Astrocyte (in vitro differentiated cells and primary cell): ENCODE measurements at regions not wholly inside any gene's neighbourhood (a gene's known extent, or its start where the extent isn't known, plus 50 kb on each side); places are given as distances from the start of the nearest gene placed in this dataset.
"Not testable (repeated sequence)": the region's sequence is repeated elsewhere in the genome, so short reads cannot be mapped to it uniquely, and the experiment has no call there.

Experiments
- DNase-seq: peaks from one replicate; pipeline ENCODE4 v3.0.0-alpha.2; 2010; ENCODE audit warnings: low read depth
- FAIRE-seq: peaks from 2 replicates; lab custom pipeline; 2011; peaks lifted over from hg19 to GRCh38; lab: Jason Lieb, UNC
- H2AFZ ChIP-seq: 2 replicates; pipeline ENCODE4 v1.6.0; 2012; ENCODE audit warnings: low read depth, low read length, inconsistent platforms
- H3K27ac ChIP-seq: 2 replicates; pipeline ENCODE4 v1.5.1; 2011; ENCODE audit warnings: low read depth, low read length, inconsistent platforms
- H3K27me3 ChIP-seq: 2 replicates; pipeline ENCODE4 v1.6.0; 2011; ENCODE audit warnings: low read length, inconsistent platforms; ENCODE audit not compliant: insufficient read depth
- H3K36me3 ChIP-seq: 2 replicates; pipeline ENCODE4 v1.5.1; 2011; ENCODE audit warnings: low read length, inconsistent platforms; ENCODE audit not compliant: insufficient read depth
- H3K4me1 ChIP-seq: 2 replicates; pipeline ENCODE4 v1.5.1; 2011; ENCODE audit warnings: low read length, inconsistent platforms; ENCODE audit not compliant: insufficient read depth
- H3K4me2 ChIP-seq: 2 replicates; pipeline ENCODE4 v1.6.0; 2012; ENCODE audit warnings: low read length, inconsistent platforms
- H3K4me3 ChIP-seq: 2 replicates; pipeline ENCODE4 v1.5.1; 2011; ENCODE audit warnings: low read depth, mild to moderate bottlenecking, low read length, inconsistent platforms; ENCODE audit not compliant: insufficient read depth
- H3K79me2 ChIP-seq: 2 replicates; pipeline ENCODE4 v1.6.0; 2012; ENCODE audit warnings: mild to moderate bottlenecking, low read length, inconsistent platforms; ENCODE audit not compliant: insufficient read depth
- H3K9ac ChIP-seq: 2 replicates; pipeline ENCODE4 v1.6.0; 2012; ENCODE audit warnings: mild to moderate bottlenecking, low read length, inconsistent platforms
- H3K9me3 ChIP-seq: 2 replicates; pipeline ENCODE4 v1.5.1; 2012; ENCODE audit warnings: low read depth, mild to moderate bottlenecking, low read length, inconsistent platforms; ENCODE audit not compliant: insufficient read depth
- H4K20me1 ChIP-seq: 2 replicates; pipeline ENCODE4 v1.6.0; 2012; ENCODE audit warnings: low read length, inconsistent platforms; ENCODE audit not compliant: insufficient read depth
- H3K27ac Mint-ChIP-seq: one replicate; pipeline ENCODE4 v1.8.0; 2021; ENCODE audit warnings: mild to moderate bottlenecking, mixed read lengths; ENCODE audit not compliant: unreplicated experiment
- H3K27me3 Mint-ChIP-seq: one replicate; pipeline ENCODE4 v1.8.0; 2021; ENCODE audit warnings: low read depth, mixed read lengths; ENCODE audit not compliant: unreplicated experiment
- H3K36me3 Mint-ChIP-seq: one replicate; pipeline ENCODE4 v1.8.0; 2021; ENCODE audit warnings: low read depth, mixed read lengths; ENCODE audit not compliant: unreplicated experiment
- H3K4me1 Mint-ChIP-seq: one replicate; pipeline ENCODE4 v1.8.0; 2021; ENCODE audit warnings: low read depth, mixed read lengths; ENCODE audit not compliant: unreplicated experiment
- H3K4me3 Mint-ChIP-seq: one replicate; pipeline ENCODE4 v1.8.0; 2021; ENCODE audit warnings: mild to moderate bottlenecking, moderate library complexity, mixed read lengths; ENCODE audit not compliant: unreplicated experiment
- H3K9me3 Mint-ChIP-seq: one replicate; pipeline ENCODE4 v1.8.0; 2021; ENCODE audit warnings: mild to moderate bottlenecking, mixed read lengths; ENCODE audit not compliant: unreplicated experiment
- CTCF ChIP-seq: IDR thresholded peaks from 2 replicates; pipeline ENCODE4 v1.5.1; 2011; ENCODE audit warnings: low read depth, mild to moderate bottlenecking, inconsistent platforms, low read length, moderate library complexity; ENCODE audit not compliant: insufficient read depth
- EZH2 ChIP-seq: IDR thresholded peaks from 2 replicates; pipeline ENCODE4 v1.6.1; 2012; ENCODE audit warnings: mild to moderate bottlenecking, low read length, inconsistent platforms; ENCODE audit not compliant: insufficient read depth

GRCh38 chrX:40530509-40530908 lies 50.3 kb upstream of the ATP6AP2 start:
- Mint-ChIP-seq H3K27ac (no peak overlapping the region), H3K4me1 (no peaks in the 10 kb centered on the region), H3K36me3 (no peaks in the 10 kb centered on the region), H3K9me3 (no peaks in the 10 kb centered on the region), H3K4me3 (no peak overlapping the region), H3K27me3 (peaks cover 6% of the 10 kb centered on the region)
- TF ChIP-seq CTCF (no peak), EZH2 (no peak)
- Histone ChIP-seq H3K27ac (no peak overlapping the region), H3K36me3 (no peaks in the 10 kb centered on the region), H2AFZ (no peak overlapping the region), H4K20me1 (no peaks in the 10 kb centered on the region), H3K27me3 (no peaks in the 10 kb centered on the region), H3K4me1 (no peaks in the 10 kb centered on the region), H3K9ac (no peak overlapping the region), H3K4me2 (no peak overlapping the region), H3K79me2 (no peaks in the 10 kb centered on the region), H3K9me3 (no peaks in the 10 kb centered on the region), H3K4me3 (no peak overlapping the region)
- no peak for FAIRE-seq
- no peak for DNase-seq

GRCh38 chrX:40527543-40527942 lies 53.2 kb upstream of the ATP6AP2 start:
- Mint-ChIP-seq H3K36me3 (no peaks in the 10 kb centered on the region), H3K4me1 (no peaks in the 10 kb centered on the region), H3K27ac (no peak overlapping the region), H3K9me3 (no peaks in the 10 kb centered on the region), H3K27me3 (peaks cover 6% of the 10 kb centered on the region), H3K4me3 (no peak overlapping the region)
- Histone ChIP-seq H3K79me2 (no peaks in the 10 kb centered on the region), H3K9ac (no peak overlapping the region), H3K4me1 (no peaks in the 10 kb centered on the region), H3K4me3 (no peak overlapping the region), H3K36me3 (no peaks in the 10 kb centered on the region), H3K4me2 (no peak overlapping the region), H4K20me1 (no peaks in the 10 kb centered on the region), H2AFZ (no peak overlapping the region), H3K9me3 (no peaks in the 10 kb centered on the region), H3K27me3 (no peaks in the 10 kb centered on the region), H3K27ac (no peak overlapping the region)
- DNase-seq (no peak), FAIRE-seq (no peak)
- TF ChIP-seq EZH2, result no peak
- TF ChIP-seq CTCF, result no peak

GRCh38 chrX:40526412-40526811 lies 54.4 kb upstream of the ATP6AP2 start:
- Histone ChIP-seq H3K4me3 (no peak overlapping the region), H3K36me3 (no peaks in the 10 kb centered on the region), H3K4me1 (no peaks in the 10 kb centered on the region), H3K9me3 (no peaks in the 10 kb centered on the region), H3K9ac (no peak overlapping the region), H3K27me3 (no peaks in the 10 kb centered on the region), H4K20me1 (no peaks in the 10 kb centered on the region), H3K27ac (no peak overlapping the region), H2AFZ (no peak overlapping the region), H3K4me2 (no peak overlapping the region), H3K79me2 (no peaks in the 10 kb centered on the region)
- Mint-ChIP-seq H3K36me3 (no peaks in the 10 kb centered on the region), H3K27ac (no peak overlapping the region), H3K27me3 (peaks cover 6% of the 10 kb centered on the region), H3K9me3 (no peaks in the 10 kb centered on the region), H3K4me3 (no peak overlapping the region), H3K4me1 (no peaks in the 10 kb centered on the region)
- FAIRE-seq (no peak), DNase-seq (no peak)
- TF ChIP-seq EZH2 (no peak), CTCF (no peak)

- not testable (repeated sequence) for FAIRE-seq, H3K9me3 Mint-ChIP-seq, H3K4me1 ChIP-seq, H3K27me3 ChIP-seq, H3K27me3 Mint-ChIP-seq, H3K27ac ChIP-seq, H3K79me2 ChIP-seq, H3K4me3 Mint-ChIP-seq, H3K36me3 ChIP-seq, H3K9ac ChIP-seq, H2AFZ ChIP-seq, H3K36me3 Mint-ChIP-seq, H3K27ac Mint-ChIP-seq, H3K4me1 Mint-ChIP-seq, H3K9me3 ChIP-seq, H3K4me3 ChIP-seq, H3K4me2 ChIP-seq, DNase-seq, H4K20me1 ChIP-seq
Measured at GRCh38 chrX:40525901-40526300, 54.9 kb upstream of the ATP6AP2 start.
